Activated T-cell treated with anti-CD3 and anti-CD28 coated beads for 24 hours (primary cell): ENCODE measurements at regions not wholly inside any gene's neighbourhood (a gene's known extent, or its start where the extent isn't known, plus 50 kb on each side); places are given as distances from the start of the nearest gene placed in this dataset.
"Not testable (repeated sequence)": the region's sequence is repeated elsewhere in the genome, so short reads cannot be mapped to it uniquely, and the experiment has no call there.

ENCODE experiments used
- DNase-seq: peaks from one replicate; pipeline ENCODE4 v3.0.0-alpha.2; 2020; ENCODE audit warnings: low read depth

- DNase-seq: no peak
Observed at GRCh38 chr14:22491683-22492621, 97.1 kb downstream of the DAD1 start.

GRCh38 chr14:22491053-22491452 is 98.0 kb downstream of the DAD1 start:
- DNase-seq: not testable (repeated sequence)

- DNase-seq: no peak
Observed at GRCh38 chr14:22489957-22490950, 98.8 kb downstream of the DAD1 start.

GRCh38 chr14:22489244-22489545 is 99.8 kb downstream of the DAD1 start:
- no peak for DNase-seq

GRCh38 chr14:22488522-22489243 is 100.3 kb downstream of the DAD1 start:
- no peak for DNase-seq

- no peak for DNase-seq
Observed at GRCh38 chr14:22487941-22488340, 101.1 kb downstream of the DAD1 start.

- DNase-seq: no peak
Observed at GRCh38 chr14:22487401-22487800, 101.6 kb downstream of the DAD1 start.

- DNase-seq: no peak
Observed at GRCh38 chr14:22486675-22487074, 102.3 kb downstream of the DAD1 start.

GRCh38 chr14:22485649-22486048 is 103.4 kb downstream of the DAD1 start:
- no peak for DNase-seq

GRCh38 chr14:22485178-22485577 is 103.8 kb downstream of the DAD1 start:
- no peak for DNase-seq

- DNase-seq: no peak
Observed at GRCh38 chr14:22484632-22485031, 104.4 kb downstream of the DAD1 start.

- DNase-seq: no peak
Observed at GRCh38 chr14:22483863-22484593, 105.0 kb downstream of the DAD1 start.

- DNase-seq: no peak
Observed at GRCh38 chr14:22482782-22483553, 106.1 kb downstream of the DAD1 start.

- DNase-seq: no peak
Observed at GRCh38 chr14:22482085-22482694, 106.8 kb downstream of the DAD1 start.

GRCh38 chr14:22481546-22481945 is 107.5 kb downstream of the DAD1 start:
- DNase-seq: no peak

- DNase-seq: no peak
Observed at GRCh38 chr14:22479776-22480464, 109.1 kb downstream of the DAD1 start.

GRCh38 chr14:22479132-22479531 is 109.9 kb downstream of the DAD1 start:
- DNase-seq: no peak

- DNase-seq: no peak
Observed at GRCh38 chr14:22478670-22479069, 110.4 kb downstream of the DAD1 start.

- no peak for DNase-seq
Observed at GRCh38 chr14:22478247-22478646, 110.8 kb downstream of the DAD1 start.
